Activated naive CD4-positive, alpha-beta T cell treated with anti-CD3 and anti-CD28 coated beads, Interleukin-2, amount 50 U/mL, for 72 hours (primary cell): ENCODE measurements at regions not wholly inside any gene's neighbourhood (a gene's known extent, or its start where the extent isn't known, plus 50 kb on each side); places are given as distances from the start of the nearest gene placed in this dataset.
"Not testable (repeated sequence)": the region's sequence is repeated elsewhere in the genome, so short reads cannot be mapped to it uniquely, and the experiment has no call there.

ENCODE experiments used
- ATAC-seq, 2 donors: fragments of 150-1000 bp; cut with Tn5 transposase; 2 replicates each; pipeline ENCODE4 v1.10.0; 2021; ENCODE audit warnings: mild to moderate bottlenecking in 2 of 2, moderate library complexity in 2 of 2
- DNase-seq, 2 donors: peaks; one replicate each; pipeline ENCODE4 v3.0.0; 2021 to 2022; ENCODE audit warnings: low spot score in 2 of 2
- H3K27ac Mint-ChIP-seq, 2 donors: one replicate each; pipeline ENCODE4 v1.8.0; 2022; ENCODE audit warnings: mild to moderate bottlenecking in 2 of 2, mixed read lengths in 2 of 2
- H3K36me3 Mint-ChIP-seq, 2 donors: one replicate each; pipeline ENCODE4 v1.8.0; 2022; ENCODE audit warnings: mixed read lengths in 2 of 2
- H3K9me3 Mint-ChIP-seq, 2 donors: one replicate each; pipeline ENCODE4 v1.8.0; 2022; ENCODE audit warnings: mixed read lengths in 2 of 2

- H3K36me3 Mint-ChIP-seq, result peaks cover 0 to 6% of the 10 kb centered on the region in 2 donors
- DNase-seq (no peak), ATAC-seq (peak in 1 of 2 donors; percentile 32)
- no peak overlapping the region for H3K27ac Mint-ChIP-seq
- no peaks in the 10 kb centered on the region for H3K9me3 Mint-ChIP-seq
Observed at GRCh38 chrX:2584251-2585157, 83.7 kb upstream of the DHRSX start.

DNA sequence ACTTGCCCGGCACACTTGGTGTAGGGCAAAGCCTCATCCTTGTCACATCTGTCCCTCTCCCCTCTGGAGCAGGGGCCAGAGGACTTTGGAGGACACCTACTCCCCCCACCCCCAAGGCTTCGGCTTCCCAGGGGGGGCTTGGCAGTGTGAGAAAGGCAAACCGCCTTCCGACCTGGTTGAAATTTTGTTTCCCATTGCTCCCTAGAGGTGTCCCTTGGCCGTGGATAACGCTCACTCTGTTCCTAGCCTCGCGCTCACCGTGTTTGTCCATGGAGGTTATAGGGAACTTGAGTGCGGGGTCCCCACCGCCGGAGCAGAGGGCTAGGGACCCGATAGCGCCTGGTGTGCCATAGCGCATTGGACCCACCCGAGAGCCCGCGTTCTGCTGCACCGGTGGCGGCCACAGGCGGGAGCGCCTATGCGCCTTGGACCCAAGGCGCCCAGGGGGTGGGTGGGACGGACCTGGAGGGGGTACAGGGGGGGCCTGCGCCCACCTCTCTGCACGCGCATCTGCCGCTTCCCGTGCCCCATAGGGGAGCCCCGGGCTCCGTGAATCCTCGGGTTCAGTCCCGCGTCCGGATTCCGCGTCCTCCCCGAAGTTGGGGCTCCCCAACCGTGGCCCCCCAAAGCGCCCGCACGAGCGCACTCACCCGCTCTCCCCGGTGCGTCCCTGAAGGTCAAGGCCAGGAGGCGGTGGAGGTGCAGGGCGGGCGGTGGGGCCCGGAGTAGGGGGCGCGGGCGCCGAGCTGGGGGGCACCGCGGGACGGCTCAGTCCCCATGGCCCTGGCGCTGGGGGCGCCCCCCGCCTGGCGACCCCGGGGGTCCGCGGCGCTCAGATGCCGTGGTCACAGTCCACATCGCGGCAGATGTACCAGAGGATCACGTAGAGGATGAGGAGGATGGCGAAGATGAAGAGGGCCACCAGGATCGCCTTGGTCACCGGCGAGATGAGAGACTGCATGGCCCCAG lies 82.7 kb upstream of the DHRSX start:
- Mint-ChIP-seq H3K9me3 (no peaks in the 10 kb centered on the region), H3K27ac (no peak overlapping the region), H3K36me3 (peaks cover 0 to 6% of the 10 kb centered on the region in 2 donors)
- no peak for DNase-seq
- ATAC-seq, result no peak

- ATAC-seq, result no peak
- Mint-ChIP-seq H3K36me3 (peaks cover 0 to 6% of the 10 kb centered on the region in 2 donors), H3K9me3 (no peaks in the 10 kb centered on the region), H3K27ac (no peak overlapping the region)
- DNase-seq, result no peak
Observed at GRCh38 chrX:2582667-2583066, 81.9 kb upstream of the DHRSX start.

DNA sequence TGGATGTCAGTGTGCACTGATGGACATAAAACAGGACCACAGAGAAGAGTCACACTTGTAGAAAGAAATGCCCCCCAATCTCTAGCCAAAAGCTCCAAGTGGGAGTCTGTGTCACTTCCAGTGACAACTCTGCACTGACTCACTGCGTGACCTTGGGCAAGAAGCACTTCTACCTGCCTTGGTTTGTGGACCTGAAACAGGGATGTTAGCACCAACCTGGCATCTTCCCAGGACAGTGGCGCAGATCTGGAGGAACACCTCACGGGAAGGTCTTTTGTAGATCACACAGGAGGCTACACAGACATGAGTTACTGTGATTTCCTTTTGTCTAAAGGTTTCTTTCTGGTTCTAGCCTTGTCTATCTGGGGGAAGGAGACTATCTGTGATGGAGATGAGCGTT lies 80.5 kb upstream of the DHRSX start:
- DNase-seq (no peak), ATAC-seq (no peak)
- H3K27ac Mint-ChIP-seq, result no peak overlapping the region
- H3K9me3 Mint-ChIP-seq, result no peaks in the 10 kb centered on the region
- peaks cover 0 to 6% of the 10 kb centered on the region in 2 donors for H3K36me3 Mint-ChIP-seq

DNA sequence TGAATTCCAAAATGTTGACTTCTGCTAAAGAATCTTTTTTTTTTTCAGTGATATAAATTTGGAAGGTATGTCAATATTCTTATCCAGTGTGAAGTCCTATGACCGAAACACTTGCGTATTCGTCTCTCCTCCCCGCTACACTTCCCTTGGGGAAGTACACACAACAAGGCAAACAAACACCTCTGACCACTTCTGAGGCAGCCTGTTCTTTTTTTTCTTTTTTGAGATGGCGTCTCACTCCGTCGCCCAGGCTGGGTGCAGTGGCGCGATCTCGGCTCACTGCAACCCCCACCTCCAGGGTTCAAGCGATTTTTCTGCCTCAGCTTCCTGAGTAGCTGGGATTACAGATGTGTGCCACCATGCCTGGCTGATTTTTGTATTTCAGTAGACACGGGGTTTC lies 78.1 kb upstream of the DHRSX start:
- DNase-seq, result no peak
- no peak for ATAC-seq
- Mint-ChIP-seq H3K27ac (no peak overlapping the region), H3K36me3 (no peaks in the 10 kb centered on the region), H3K9me3 (no peaks in the 10 kb centered on the region)

- H3K36me3 Mint-ChIP-seq, result no peaks in the 10 kb centered on the region
- peak in 1 of 2 donors; percentile 59 for ATAC-seq
- H3K27ac Mint-ChIP-seq, result peak overlapping the region in 1 of 2 donors; percentile 7
- no peaks in the 10 kb centered on the region for H3K9me3 Mint-ChIP-seq
- DNase-seq, result no peak
Observed at GRCh38 chrX:2577844-2578466, 77.2 kb upstream of the DHRSX start.

DNA sequence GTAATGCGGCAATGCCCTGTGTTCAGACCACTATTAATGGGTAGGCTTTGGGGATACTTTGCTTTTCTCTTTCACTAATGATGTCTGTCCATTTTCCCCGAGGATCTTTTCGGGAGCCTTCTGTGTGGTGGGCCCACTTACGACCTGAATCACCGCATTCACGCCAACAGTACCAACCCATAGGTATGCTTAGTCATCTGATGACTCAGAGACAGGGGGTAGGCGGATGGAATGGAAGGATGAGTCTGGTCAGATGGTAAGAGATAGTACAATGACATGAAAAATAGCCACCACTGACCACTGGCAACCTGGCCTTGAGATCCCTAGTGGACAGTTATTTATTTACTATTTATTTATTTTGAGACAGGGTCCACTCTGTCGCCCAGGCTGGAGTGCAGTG lies 76.0 kb upstream of the DHRSX start:
- H3K27ac Mint-ChIP-seq, result no peak overlapping the region
- H3K9me3 Mint-ChIP-seq, result no peaks in the 10 kb centered on the region
- peak in 1 of 2 donors; percentile 36 for ATAC-seq
- DNase-seq, result no peak
- no peaks in the 10 kb centered on the region for H3K36me3 Mint-ChIP-seq

DNA sequence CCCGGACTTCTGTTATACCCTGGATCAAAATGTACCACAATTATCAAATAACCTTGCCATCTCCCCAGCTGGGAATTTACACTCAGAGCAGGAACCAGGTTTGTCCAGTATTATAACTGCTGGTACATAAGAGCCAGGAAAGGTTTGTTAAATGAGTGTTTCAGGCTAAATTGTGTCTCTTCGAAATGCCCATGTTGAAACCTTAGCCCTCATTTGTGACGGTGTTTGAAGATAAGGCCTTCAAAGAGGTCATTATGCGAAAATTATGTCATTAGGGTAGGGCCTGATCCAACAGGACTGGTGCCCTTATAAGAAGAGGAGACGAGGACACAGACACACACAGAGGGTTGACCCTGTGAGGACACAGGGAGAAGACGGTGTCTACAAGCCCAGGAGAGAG lies 73.5 kb upstream of the DHRSX start:
- Mint-ChIP-seq H3K36me3 (no peaks in the 10 kb centered on the region), H3K27ac (no peak overlapping the region), H3K9me3 (peaks cover 0 to under 1% of the 10 kb centered on the region in 2 donors)
- DNase-seq, result no peak
- no peak for ATAC-seq

- DNase-seq (no peak), ATAC-seq (no peak)
- H3K36me3 Mint-ChIP-seq, result no peaks in the 10 kb centered on the region
- no peak overlapping the region for H3K27ac Mint-ChIP-seq
- H3K9me3 Mint-ChIP-seq, result peaks cover 3 to 4% of the 10 kb centered on the region in 2 donors
Observed at GRCh38 chrX:2572740-2573139, 72.0 kb upstream of the DHRSX start.

- DNase-seq, result no peak
- H3K27ac Mint-ChIP-seq, result no peak overlapping the region
- H3K9me3 Mint-ChIP-seq, result peaks cover 3 to 4% of the 10 kb centered on the region in 2 donors
- H3K36me3 Mint-ChIP-seq, result no peaks in the 10 kb centered on the region
- no peak for ATAC-seq
Observed at GRCh38 chrX:2568125-2568524, 67.3 kb upstream of the DHRSX start.

- Mint-ChIP-seq H3K9me3 (peaks cover 3 to 4% of the 10 kb centered on the region in 2 donors), H3K36me3 (no peaks in the 10 kb centered on the region), H3K27ac (no peak overlapping the region)
- DNase-seq (no peak), ATAC-seq (no peak)
Observed at GRCh38 chrX:2566055-2566454, 65.3 kb upstream of the DHRSX start.

- Mint-ChIP-seq H3K27ac (no peak overlapping the region), H3K9me3 (peaks cover 0 to 6% of the 10 kb centered on the region in 2 donors), H3K36me3 (no peaks in the 10 kb centered on the region)
- ATAC-seq (no peak), DNase-seq (no peak)
Observed at GRCh38 chrX:2561456-2561855, 60.7 kb upstream of the DHRSX start.

DNA sequence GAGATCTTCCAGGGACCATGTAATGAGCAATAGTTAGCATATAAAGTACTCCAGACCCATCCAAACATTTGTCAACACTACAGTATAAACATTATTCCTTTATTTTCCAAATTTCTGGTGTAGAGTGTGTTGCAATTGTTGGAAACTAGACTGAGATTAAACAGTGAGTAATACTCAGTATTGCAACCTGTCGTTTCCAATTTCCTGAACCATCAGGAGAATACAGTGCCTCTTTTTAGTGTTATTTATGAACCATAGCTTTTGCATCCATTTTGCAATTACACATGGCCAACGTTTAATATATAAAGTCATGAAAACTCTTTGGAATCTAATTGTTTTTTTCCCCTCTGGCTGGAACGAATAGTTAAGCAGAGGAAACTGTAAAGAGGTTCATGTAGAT lies 58.3 kb upstream of the DHRSX start:
- Mint-ChIP-seq H3K27ac (no peak overlapping the region), H3K36me3 (peaks cover 6% of the 10 kb centered on the region in 2 donors), H3K9me3 (peaks cover 8 to 10% of the 10 kb centered on the region in 2 donors)
- DNase-seq (no peak), ATAC-seq (no peak)

- no peak for DNase-seq
- H3K27ac Mint-ChIP-seq, result no peak overlapping the region
- no peak for ATAC-seq
- peaks cover 6% of the 10 kb centered on the region in 2 donors for H3K36me3 Mint-ChIP-seq
- H3K9me3 Mint-ChIP-seq, result peaks cover 6 to 8% of the 10 kb centered on the region in 2 donors
Observed at GRCh38 chrX:2554891-2555290, 54.1 kb upstream of the DHRSX start.

- not testable (repeated sequence) for DNase-seq, H3K36me3 Mint-ChIP-seq, H3K9me3 Mint-ChIP-seq, H3K27ac Mint-ChIP-seq, ATAC-seq
Observed at GRCh38 chrX:2554066-2554465, 53.3 kb upstream of the DHRSX start.

DNA sequence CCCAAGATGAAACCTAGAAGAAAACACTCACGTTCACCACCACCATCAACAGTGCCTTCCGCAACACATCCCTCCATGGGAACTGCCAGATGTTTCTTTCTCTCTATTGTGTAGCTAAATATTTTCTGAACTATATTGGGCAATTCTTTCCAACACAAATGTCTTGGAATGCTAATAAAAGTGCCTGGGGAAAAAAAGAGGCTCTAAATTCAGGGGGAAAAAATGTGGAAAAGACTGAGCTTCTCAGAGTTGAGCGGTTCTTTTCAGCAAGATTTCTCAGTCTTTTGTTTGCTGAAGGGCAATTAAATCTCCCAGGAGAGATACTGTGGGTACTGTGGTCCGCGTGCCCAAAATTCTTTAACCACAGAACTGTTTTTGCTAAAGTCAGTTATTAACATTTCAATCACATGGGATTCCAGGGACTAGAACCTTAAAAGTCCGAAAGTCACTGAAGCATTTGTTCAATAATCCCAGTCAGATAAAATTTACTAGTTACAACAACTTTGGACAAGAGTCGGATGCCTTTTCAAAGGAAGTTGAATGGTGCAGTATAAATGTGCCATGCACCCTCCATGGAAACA lies 51.9 kb upstream of the DHRSX start:
- DNase-seq (no peak), ATAC-seq (no peak)
- Mint-ChIP-seq H3K36me3 (peaks cover 6 to 11% of the 10 kb centered on the region in 2 donors), H3K27ac (no peak overlapping the region), H3K9me3 (peaks cover 4 to 8% of the 10 kb centered on the region in 2 donors)
